Heart left ventricle (tissue), 16 donors: ENCODE measurements at regions not wholly inside any gene's neighbourhood (a gene's known extent, or its start where the extent isn't known, plus 50 kb on each side); places are given as distances from the start of the nearest gene placed in this dataset.

Experiments
- ATAC-seq, 4 donors: fragments of 200-7000 bp; cut with Tn5 transposase; one replicate each; pipeline ENCODE4 v1.9.1; 2020 to 2022; ENCODE audit warnings: moderate library complexity in 4 of 4, mild to moderate bottlenecking in 3 of 4, moderate number of reproducible peaks in 1 of 4
- DNase-seq, 5 donors: peaks; one replicate each; pipeline ENCODE4 v3.0.0-alpha.2; 2020
- H3K27ac ChIP-seq, 12 donors: fragments of 200-600 bp; sonication (generic) in 4 of 12; one replicate each; pipeline versions ENCODE4 v1.5.0 to v1.8.0; 2016 to 2022; ENCODE audit warnings: mild to moderate bottlenecking in 2 of 12
- H3K27me3 ChIP-seq, 9 donors: fragments of 200-600 bp; sonication (generic) in 2 of 9; one replicate each; pipeline versions ENCODE4 v1.5.1 to v1.8.0; 2016 to 2022; ENCODE audit warnings: mild to moderate bottlenecking in 3 of 9
- H3K36me3 ChIP-seq, 9 donors: fragments of 200-600 bp; sonication (generic) in 2 of 9; one replicate each; pipeline versions ENCODE4 v1.5.0 to v1.8.0; 2018 to 2022; ENCODE audit warnings: mild to moderate bottlenecking in 2 of 9
- H3K4me1 ChIP-seq, 12 donors: fragments of 200-600 bp; sonication (generic) in 4 of 12; one replicate each; pipeline versions ENCODE4 v1.5.0 to v1.8.0; 2016 to 2022; ENCODE audit warnings: mild to moderate bottlenecking in 3 of 12
- H3K4me3 ChIP-seq, 12 donors: fragments of 200-600 bp; sonication (generic) in 4 of 12; one replicate each; pipeline versions ENCODE4 v1.5.0 to v1.8.0; 2017 to 2022; ENCODE audit warnings: mild to moderate bottlenecking in 9 of 12, moderate library complexity in 4 of 12
- H3K9me3 ChIP-seq, 12 donors: fragments of 200-600 bp; sonication (generic) in 4 of 12; one replicate each; pipeline versions ENCODE4 v1.5.0 to v1.8.0; 2016 to 2022; ENCODE audit warnings: mild to moderate bottlenecking in 1 of 12
- CTCF ChIP-seq, 12 donors: fragments of 200-600 bp; sonication (generic) in 4 of 12; IDR thresholded peaks; one replicate each; pipeline versions ENCODE4 v1.5.0 to v1.8.0; 2018 to 2022; ENCODE audit warnings: antibody characterized with exemption in 12 of 12, mild to moderate bottlenecking in 5 of 12
- POLR2A ChIP-seq, 2 donors: fragments of 450-650 bp; IDR thresholded peaks; one replicate each; pipeline ENCODE4 v1.6.1; 2017; ENCODE audit warnings: antibody characterized with exemption in 2 of 2, mild to moderate bottlenecking in 2 of 2, moderate library complexity in 2 of 2
- WGBS, 4 donors: extraction: QIAGEN DNeasy Blood & Tissue Kit in 2 of 4; methylation state at CpG; one replicate each; pipeline versions ENCODE4 v1.1.5 to v1.1.7; 2013 to 2018; 5-methylcytosine and 5-hydroxymethylcytosine counted together
- intact Hi-C, 10 donors: fragments of 100-400 bp; cut with DNase I; formaldehyde crosslinking; loops; one replicate each; pipeline versions ENCODE4 v1.11.1 to v1.14.2; 2022
- donor health status: ischemic (EF 13 %, LVEDD 7.1; RV severe dilation, severe dysfunction).
- donor health status: healthy with polysubstance abuse.
- donor health status: DM: no; HTN: yes; CAD: no.
- donor health status: DM: no; HTN: no; CAD: no.
- donor health status: ischemic (EF 25% LVEDD 6.9; RV normal size, moderate dysfunction).
- donor health status: ischemic (EF 25% LVEDD 5.7; RV mildly dilated, moderate dysfunction).
- donor health status: healthy.
- donor health status: DM: yes; HTN: yes; CAD: no.
- donor health status: ischemic (EF 35%, LVEDD 5.7; RV mildly dilated, moderate dysfunction).
- donor health status: nonischemic (EF 11% LVEDD 7.7; RV severe dilation, severe dysfunction).
- donor health status: DM: yes; HTN: yes; CAD: no.
- donor health status: PGD.
- donor health status: ischemic (EF 29% LVEDD 5.4; RV normal size, mild dysfunction).
- donor health status: nonischemic (EF 23%, LVEDD 6.1; RV moderate dilation, normal function).

GRCh38 chr1:221813887-221814286 is 72.0 kb upstream of the DUSP10 start:
- Histone ChIP-seq H3K27ac (no peak overlapping the region), H3K9me3 (peaks cover 0 to 6% (median 0%) of the 10 kb centered on the region in 12 donors), H3K36me3 (no peaks in the 10 kb centered on the region), H3K4me3 (no peak overlapping the region), H3K4me1 (peaks cover 0 to 9% (median 0%) of the 10 kb centered on the region in 12 donors), H3K27me3 (no peaks in the 10 kb centered on the region)
- TF ChIP-seq POLR2A (IDR thresholded peaks at IDR 0.05) (no peak), CTCF (IDR thresholded peaks at IDR 0.05) (no peak)
- no peak for ATAC-seq
- 58 to 70% (median 64%) methylated on average over 1 of the region's 1 CpG for WGBS, 4 donors
- intact Hi-C loops = no loop called here
- DNase-seq = no peak

GRCh38 chr1:221812905-221813597 is 71.2 kb upstream of the DUSP10 start:
- WGBS, 4 donors = 69 to 72% (median 69%) methylated on average over 8 of the region's 8 CpGs

GRCh38 chr1:221812088-221812752 is 70.3 kb upstream of the DUSP10 start:
- TF ChIP-seq POLR2A (IDR thresholded peaks at IDR 0.05) = no peak
- TF ChIP-seq CTCF (IDR thresholded peaks at IDR 0.05) = no peak
- Histone ChIP-seq H3K36me3 (no peaks in the 10 kb centered on the region), H3K27ac (no peak overlapping the region), H3K9me3 (no peaks in the 10 kb centered on the region), H3K4me1 (peaks cover 0 to 9% (median 0%) of the 10 kb centered on the region in 12 donors), H3K4me3 (no peak overlapping the region), H3K27me3 (no peaks in the 10 kb centered on the region)
- intact Hi-C loops = no loop called here
- ATAC-seq (no peak), DNase-seq (no peak)
- 71 to 95% (median 84%) methylated on average over 2 of the region's 2 CpGs for WGBS, 4 donors

More at GRCh38 chr1:221812905-221813597, 71.2 kb upstream of the DUSP10 start:
- no peaks in the 10 kb centered on the region for H3K36me3 ChIP-seq
- DNase-seq (no peak), ATAC-seq (no peak)
- peaks cover 0 to 9% (median 0%) of the 10 kb centered on the region in 12 donors for H3K4me1 ChIP-seq
- TF ChIP-seq CTCF (IDR thresholded peaks at IDR 0.05) = no peak
- TF ChIP-seq POLR2A (IDR thresholded peaks at IDR 0.05) = no peak
- no peak overlapping the region for H3K4me3 ChIP-seq
- no peaks in the 10 kb centered on the region for H3K9me3 ChIP-seq
- H3K27me3 ChIP-seq = no peaks in the 10 kb centered on the region
- intact Hi-C loops = no loop called here
- H3K27ac ChIP-seq = no peak overlapping the region

- DNase-seq (no peak), ATAC-seq (no peak)
- H3K4me3 ChIP-seq = no peak overlapping the region
- no peaks in the 10 kb centered on the region for H3K36me3 ChIP-seq
- intact Hi-C loops = no loop called here
- no peak for TF ChIP-seq POLR2A (IDR thresholded peaks at IDR 0.05)
- TF ChIP-seq CTCF (IDR thresholded peaks at IDR 0.05) = no peak
- H3K9me3 ChIP-seq = no peaks in the 10 kb centered on the region
- H3K27me3 ChIP-seq = no peaks in the 10 kb centered on the region
- no peak overlapping the region for H3K27ac ChIP-seq
- peaks cover 0 to 9% (median 0%) of the 10 kb centered on the region in 12 donors for H3K4me1 ChIP-seq
- WGBS, 4 donors = 79 to 86% (median 83%) methylated on average over 2 of the region's 2 CpGs
Measured at GRCh38 chr1:221810406-221810805, 68.5 kb upstream of the DUSP10 start.
